ENCODE measurements at regions not wholly inside any gene's neighbourhood (a gene's known extent, or its start where the extent isn't known, plus 50 kb on each side); places are given as distances from the start of the nearest gene placed in this dataset.

DNA sequence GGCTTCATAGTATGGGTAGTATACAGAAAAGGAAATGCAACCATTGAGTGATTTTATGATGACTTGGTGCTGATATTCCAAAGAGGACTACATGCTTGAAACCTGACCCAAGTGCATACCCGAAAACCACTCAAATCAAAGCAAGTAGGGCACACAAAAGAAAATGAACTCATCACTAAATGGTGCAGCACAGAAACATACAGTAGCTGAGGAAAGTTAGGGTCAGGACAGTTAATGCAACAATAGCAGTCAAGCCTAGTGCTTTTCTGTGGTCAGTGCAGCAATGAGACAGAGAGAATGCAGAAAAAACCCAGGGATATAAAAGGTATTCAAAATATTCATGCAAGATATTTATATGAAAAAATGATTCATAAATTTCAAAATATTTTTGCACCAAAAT is 711.1 kb downstream of the EPHA7 start:
- Histone ChIP-seq H3K9me3 (no peaks in the 10 kb centered on the region), H3K27ac (no peak overlapping the region), H3K27me3 (no peaks in the 10 kb centered on the region), H3K36me3 (no peaks in the 10 kb centered on the region), H3K4me1 (no peaks in the 10 kb centered on the region), H3K4me3 (replicated peaks in 1 of 3) (no peak overlapping the region)
- no peak for DNase-seq
- intact Hi-C loops (cut with DNase I), result no loop called here
- no peak for TF ChIP-seq POLR2A (IDR thresholded peaks at IDR 0.05)
- TF ChIP-seq, protein P1, sequence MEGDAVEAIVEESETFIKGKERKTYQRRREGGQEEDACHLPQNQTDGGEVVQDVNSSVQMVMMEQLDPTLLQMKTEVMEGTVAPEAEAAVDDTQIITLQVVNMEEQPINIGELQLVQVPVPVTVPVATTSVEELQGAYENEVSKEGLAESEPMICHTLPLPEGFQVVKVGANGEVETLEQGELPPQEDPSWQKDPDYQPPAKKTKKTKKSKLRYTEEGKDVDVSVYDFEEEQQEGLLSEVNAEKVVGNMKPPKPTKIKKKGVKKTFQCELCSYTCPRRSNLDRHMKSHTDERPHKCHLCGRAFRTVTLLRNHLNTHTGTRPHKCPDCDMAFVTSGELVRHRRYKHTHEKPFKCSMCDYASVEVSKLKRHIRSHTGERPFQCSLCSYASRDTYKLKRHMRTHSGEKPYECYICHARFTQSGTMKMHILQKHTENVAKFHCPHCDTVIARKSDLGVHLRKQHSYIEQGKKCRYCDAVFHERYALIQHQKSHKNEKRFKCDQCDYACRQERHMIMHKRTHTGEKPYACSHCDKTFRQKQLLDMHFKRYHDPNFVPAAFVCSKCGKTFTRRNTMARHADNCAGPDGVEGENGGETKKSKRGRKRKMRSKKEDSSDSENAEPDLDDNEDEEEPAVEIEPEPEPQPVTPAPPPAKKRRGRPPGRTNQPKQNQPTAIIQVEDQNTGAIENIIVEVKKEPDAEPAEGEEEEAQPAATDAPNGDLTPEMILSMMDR (IDR thresholded peaks at IDR 0.05), result no peak
- 47 to 59% methylated on average over 1 of the region's 1 CpG for WGBS, 2 donors

DNA sequence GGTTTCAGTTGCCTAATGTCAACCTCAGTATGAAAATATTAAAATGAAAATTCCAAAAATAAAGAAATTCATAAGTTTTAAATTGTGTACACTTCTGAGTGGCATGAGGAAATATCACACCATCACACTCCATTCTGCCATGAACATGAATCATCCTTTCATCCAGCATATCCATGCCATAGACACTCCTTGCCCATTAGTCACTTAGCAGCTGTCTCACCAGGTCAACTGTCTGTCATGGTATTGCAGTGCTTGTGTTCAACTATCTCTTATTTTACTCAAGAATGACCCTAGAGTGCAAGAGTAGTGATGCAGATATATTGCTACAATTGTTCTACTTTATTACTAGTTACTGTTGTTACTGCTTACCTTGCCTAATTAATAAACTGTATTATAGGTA is 712.4 kb downstream of the EPHA7 start:
- Histone ChIP-seq H3K4me3 (replicated peaks in 1 of 3) (no peak overlapping the region), H3K9me3 (no peaks in the 10 kb centered on the region), H3K27ac (no peak overlapping the region), H3K4me1 (no peaks in the 10 kb centered on the region), H3K36me3 (no peaks in the 10 kb centered on the region), H3K27me3 (no peaks in the 10 kb centered on the region)
- TF ChIP-seq, protein P1 (IDR thresholded peaks at IDR 0.05), result no peak
- no peak for TF ChIP-seq POLR2A (IDR thresholded peaks at IDR 0.05)
- no peak for DNase-seq
- intact Hi-C loops (cut with DNase I), result no loop called here

DNA sequence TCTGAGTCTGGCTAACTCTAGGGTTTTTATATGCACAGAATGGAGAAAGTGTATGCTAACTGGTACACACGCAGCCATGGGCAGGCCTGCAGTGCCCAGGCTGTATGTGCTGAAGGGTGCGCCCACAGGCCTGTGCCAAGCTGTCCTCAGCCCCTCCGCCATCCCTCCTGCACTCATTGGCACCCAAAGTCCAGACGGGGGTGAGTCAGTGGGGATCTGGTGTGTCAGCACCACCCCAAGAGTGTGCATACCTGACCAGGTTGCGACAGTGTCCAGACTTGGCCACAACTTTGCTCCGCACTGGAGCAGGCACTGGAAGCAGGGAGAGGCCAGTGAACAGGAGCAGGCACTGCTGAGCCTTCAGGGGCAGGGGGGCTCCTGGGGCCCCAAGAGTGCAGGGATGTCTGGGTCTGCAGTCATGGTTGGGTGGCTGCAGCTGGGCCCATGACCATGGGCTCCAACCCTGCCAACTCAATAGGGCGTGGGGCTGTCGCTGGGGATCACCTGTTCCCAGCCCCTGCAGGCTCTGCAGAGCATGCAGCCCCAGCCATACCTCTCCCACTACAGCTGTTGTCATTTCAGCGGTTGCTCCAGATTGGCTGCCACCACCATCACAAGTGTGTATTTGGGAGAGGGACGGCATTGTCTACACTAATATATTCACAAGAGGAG is 717.8 kb downstream of the EPHA7 start:
- 85 to 88% methylated on average over 6 to 10 of the region's 10 CpGs for WGBS, 2 donors

DNA sequence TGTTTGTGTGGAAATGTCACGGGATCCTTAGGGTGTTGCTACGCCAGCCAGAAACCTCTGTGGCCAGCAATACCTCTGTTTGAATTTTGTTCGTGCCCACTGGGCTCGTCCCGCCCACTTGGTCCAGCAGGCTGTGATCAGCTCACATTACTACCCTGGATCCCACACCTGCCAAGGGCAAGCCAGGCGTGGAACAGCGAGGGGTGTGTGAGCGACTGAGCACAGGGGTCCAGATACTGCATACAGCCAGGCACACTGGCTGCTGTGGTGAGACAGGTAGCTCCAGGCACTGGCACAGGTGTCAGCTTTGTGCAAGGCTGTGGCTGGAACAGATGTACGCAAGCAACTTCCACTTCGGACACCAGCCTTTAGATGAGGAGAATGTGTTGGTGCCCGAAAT is 718.9 kb downstream of the EPHA7 start:
- no peaks in the 10 kb centered on the region for H3K36me3 ChIP-seq
- H3K4me3 ChIP-seq (replicated peaks in 1 of 3), result no peak overlapping the region
- intact Hi-C loops (cut with DNase I), result no loop called here
- no peaks in the 10 kb centered on the region for H3K4me1 ChIP-seq
- no peaks in the 10 kb centered on the region for H3K9me3 ChIP-seq
- TF ChIP-seq POLR2A (IDR thresholded peaks at IDR 0.05), result no peak
- TF ChIP-seq, protein P1 (IDR thresholded peaks at IDR 0.05), result no peak
- no peaks in the 10 kb centered on the region for H3K27me3 ChIP-seq
- no peak for DNase-seq
- 88 to 91% methylated on average over 8 to 10 of the region's 11 CpGs for WGBS, 2 donors
- H3K27ac ChIP-seq, result no peak overlapping the region

More for the DNA sequence above, 717.8 kb downstream of the EPHA7 start:
- Histone ChIP-seq H3K27me3 (no peaks in the 10 kb centered on the region), H3K9me3 (no peaks in the 10 kb centered on the region), H3K27ac (no peak overlapping the region), H3K36me3 (no peaks in the 10 kb centered on the region), H3K4me3 (replicated peaks in 1 of 3) (no peak overlapping the region), H3K4me1 (no peaks in the 10 kb centered on the region)
- no peak for DNase-seq
- no peak for TF ChIP-seq POLR2A (IDR thresholded peaks at IDR 0.05)
- TF ChIP-seq, protein P1 (IDR thresholded peaks at IDR 0.05), result no peak
- intact Hi-C loops (cut with DNase I), result no loop called here

DNA sequence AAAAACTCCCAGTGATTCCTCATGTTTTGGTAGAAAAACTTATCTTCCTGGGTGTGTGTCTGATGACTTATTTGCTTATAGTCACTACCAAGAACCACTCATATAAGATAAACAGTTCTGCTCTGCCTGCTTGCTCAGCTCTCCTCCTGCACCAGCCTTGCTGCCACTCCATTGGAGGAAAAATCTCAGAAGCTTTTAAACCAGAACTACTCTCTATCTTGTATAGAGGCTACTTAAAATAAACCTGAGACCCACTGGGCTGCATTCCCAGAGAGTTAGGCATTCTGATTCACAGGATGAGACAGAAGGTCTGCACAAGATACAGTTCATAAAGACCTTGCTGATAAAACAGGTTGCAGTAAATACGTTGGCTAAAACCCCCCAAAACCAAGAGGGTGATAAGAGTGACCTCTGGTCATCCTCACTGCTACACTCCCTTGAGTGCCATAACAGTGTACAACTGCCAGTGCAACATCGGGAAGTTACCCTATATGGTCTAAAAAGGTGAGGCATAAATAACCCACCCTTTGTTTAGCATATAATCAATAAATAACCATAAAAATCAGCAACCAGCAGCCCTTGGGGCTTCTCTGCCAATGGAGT is 728.3 kb downstream of the EPHA7 start:
- H3K4me1 ChIP-seq, result no peaks in the 10 kb centered on the region
- no peak overlapping the region for H3K4me3 ChIP-seq (replicated peaks in 1 of 3)

More for the DNA sequence above, 728.3 kb downstream of the EPHA7 start:
- H3K9me3 ChIP-seq, result no peaks in the 10 kb centered on the region
- 48 to 51% methylated on average over 2 of the region's 2 CpGs for WGBS, 2 donors
- DNase-seq, result no peak
- TF ChIP-seq POLR2A (IDR thresholded peaks at IDR 0.05), result no peak
- TF ChIP-seq, protein P1 (IDR thresholded peaks at IDR 0.05), result no peak
- intact Hi-C loops (cut with DNase I), result no loop called here
- H3K36me3 ChIP-seq, result no peaks in the 10 kb centered on the region
- no peaks in the 10 kb centered on the region for H3K27me3 ChIP-seq
- no peak overlapping the region for H3K27ac ChIP-seq

Data from thyroid gland (tissue), 4 donors.